A549 (cell line): ENCODE measurements at regions not wholly inside any gene's neighbourhood (a gene's known extent, or its start where the extent isn't known, plus 50 kb on each side); places are given as distances from the start of the nearest gene placed in this dataset.

Experiments
- ATAC-seq, 2 experiments: fragments of 200-7000 bp in 1 of 2; fragments of >200 bp in 1 of 2; cut with Nextera tagmentation in 1 of 2; cut with Tn5 transposase in 1 of 2; 3 replicates each; pipeline versions ENCODE4 v1.8.0 to v1.9.1; 2018 to 2020; ENCODE audit warnings: mild to moderate bottlenecking in 1 of 2, moderate library complexity in 1 of 2
- CTCF ChIA-PET: fragments of 300-600 bp; sonication (Branson Sonifier 250); formaldehyde crosslinking; extraction: SDS; loops from one replicate; lab custom pipeline; 2021; ENCODE audit warnings: antibody characterized with exemption, inconsistent platforms; lab: Yijun Ruan, JAX
- POLR2A ChIA-PET: fragments of 350-600 bp; formaldehyde crosslinking; extraction: SDS; loops from one replicate; lab custom pipeline; 2021; ENCODE audit warnings: antibody characterized with exemption, inconsistent platforms; lab: Yijun Ruan, JAX
- DNase-seq, 2 experiments: peaks; one replicate each; pipeline versions ENCODE4 v3.0.0 to v3.0.0-alpha.2; 2011 to 2016; ENCODE audit warnings: low read depth in 1 of 2, low spot score in 1 of 2
- FAIRE-seq: peaks from 2 replicates; lab custom pipeline; 2011; peaks lifted over from hg19 to GRCh38; lab: Jason Lieb, UNC
- H3K27ac ChIP-seq, 2 experiments: fragments of >200 bp; sonication (Bioruptor Twin); formaldehyde crosslinking; 3 replicates each; pipeline ENCODE4 v1.5.1; 2016 to 2017
- H3K4me1 ChIP-seq: fragments of >200 bp; sonication (Bioruptor Twin); formaldehyde crosslinking; 3 replicates; pipeline ENCODE4 v1.6.1; 2016
- H3K4me2 ChIP-seq: fragments of >200 bp; sonication (Bioruptor Twin); formaldehyde crosslinking; 3 replicates; pipeline ENCODE4 v1.6.1; 2016
- H3K4me3 ChIP-seq: fragments of >200 bp; sonication (Bioruptor Twin); formaldehyde crosslinking; 3 replicates; pipeline ENCODE4 v1.5.1; 2016
- H3K9me3 ChIP-seq: fragments of >200 bp; sonication (Bioruptor Twin); formaldehyde crosslinking; 3 replicates; pipeline ENCODE4 v1.6.1; 2016
- BCL3 ChIP-seq: fragments of >200 bp; sonication (Bioruptor Twin); formaldehyde crosslinking; IDR thresholded peaks from 3 replicates; pipeline ENCODE4 v1.6.1; 2016
- CBX2 ChIP-seq: fragments of 200-600 bp; sonication (generic); IDR thresholded peaks from 2 replicates; pipeline ENCODE4 v1.6.1; 2016; ENCODE audit warnings: low read depth, mild to moderate bottlenecking, borderline replicate concordance
- CHD4 ChIP-seq: fragments of 200-600 bp; sonication (generic); IDR thresholded peaks from 2 replicates; pipeline ENCODE4 v1.6.1; 2016; ENCODE audit warnings: antibody characterized with exemption, mild to moderate bottlenecking, borderline replicate concordance
- ELK1 ChIP-seq: fragments of 150-350 bp; IDR thresholded peaks from 2 replicates; pipeline ENCODE4 v1.6.1; 2014; ENCODE audit warnings: low read depth, mild to moderate bottlenecking, low read length
- ESRRA ChIP-seq: fragments of 150-350 bp; IDR thresholded peaks from 2 replicates; pipeline ENCODE4 v1.6.1; 2014; ENCODE audit warnings: mild to moderate bottlenecking, low read length, borderline replicate concordance
- GATA3 ChIP-seq: IDR thresholded peaks from 2 replicates; pipeline ENCODE4 v1.6.1; 2012; ENCODE audit warnings: borderline replicate concordance
- HDAC2 ChIP-seq: fragments of 200-600 bp; sonication (generic); IDR thresholded peaks from 2 replicates; pipeline ENCODE4 v1.6.1; 2016
- HOXA7 ChIP-seq: fragments of 250-450 bp; sonication (Bioruptor Pico); IDR thresholded peaks from 2 replicates; pipeline ENCODE4 v1.5.0; 2020; ENCODE audit warnings: mild to moderate bottlenecking, moderate library complexity
- MAFK ChIP-seq: fragments of 450-650 bp; IDR thresholded peaks from 2 replicates; pipeline ENCODE4 v1.6.1; 2014; ENCODE audit not compliant: partially characterized antibody
- MAX ChIP-seq: IDR thresholded peaks from 2 replicates; pipeline ENCODE4 v1.6.1; 2012
- MAZ ChIP-seq: fragments of 150-350 bp; IDR thresholded peaks from 2 replicates; pipeline ENCODE4 v1.6.1; 2014; ENCODE audit warnings: antibody characterized with exemption, low read depth, low read length, borderline replicate concordance
- NFE2L2 ChIP-seq: fragments of 150-350 bp; conservative IDR thresholded peaks from 2 replicates; pipeline ENCODE4 v1.6.1; 2014; ENCODE audit warnings: low read length
- NR3C1 ChIP-seq: fragments of >200 bp; sonication (Bioruptor Twin); formaldehyde crosslinking; IDR thresholded peaks from 3 replicates; pipeline ENCODE4 v1.6.1; 2017
- RAD21 ChIP-seq, 2 experiments: fragments of >200 bp in 1 of 2; sonication (Bioruptor Twin) in 1 of 2; formaldehyde crosslinking in 1 of 2; IDR thresholded peaks in 1 of 2; conservative IDR thresholded peaks in 1 of 2; 2 replicates in 1 of 2; 3 replicates in 1 of 2; pipeline ENCODE4 v1.6.1; 2012 to 2018; ENCODE audit warnings: inconsistent platforms in 1 of 2
- RNF2 ChIP-seq: fragments of 200-600 bp; sonication (generic); IDR thresholded peaks from 2 replicates; pipeline ENCODE4 v1.6.1; 2016; ENCODE audit warnings: low read depth, mild to moderate bottlenecking, antibody characterized with exemption, moderate library complexity, borderline replicate concordance
- SMC3 ChIP-seq: fragments of >200 bp; sonication (Bioruptor Twin); formaldehyde crosslinking; IDR thresholded peaks from 3 replicates; pipeline ENCODE4 v1.6.1; 2018; ENCODE audit warnings: inconsistent platforms
- TFCP2L1 ChIP-seq: fragments of 250-450 bp; sonication (Bioruptor Pico); IDR thresholded peaks from 2 replicates; pipeline ENCODE4 v1.5.0; 2021; ENCODE audit warnings: mild to moderate bottlenecking
- ZC3H11A ChIP-seq: fragments of 450-650 bp; IDR thresholded peaks from 2 replicates; pipeline ENCODE4 v1.6.1; 2014; ENCODE audit warnings: antibody characterized with exemption, mild to moderate bottlenecking
- ZFP36 ChIP-seq: fragments of 450-650 bp; IDR thresholded peaks from 2 replicates; pipeline ENCODE4 v1.6.1; 2014; ENCODE audit warnings: borderline replicate concordance; ENCODE audit not compliant: partially characterized antibody
- WGBS: methylation state at CpG from one replicate; pipeline ENCODE4 v1.1.6; 2017; ENCODE audit errors: missing lambda C conversion rate; 5-methylcytosine and 5-hydroxymethylcytosine counted together
- TF ChIP-seq, protein P1 (sequence below): fragments of >200 bp; sonication (Bioruptor Twin); formaldehyde crosslinking; IDR thresholded peaks from 3 replicates; pipeline ENCODE4 v1.5.1; 2016
- TF ChIP-seq, protein P2 (sequence below): fragments of >200 bp; sonication (Bioruptor Twin); formaldehyde crosslinking; IDR thresholded peaks from 2 replicates; pipeline ENCODE4 v1.6.1; 2016
- TF ChIP-seq, protein P3 (sequence below): IDR thresholded peaks from 2 replicates; pipeline ENCODE4 v1.6.1; 2012
- TF ChIP-seq, protein P4 (sequence below): fragments of 450-650 bp; IDR thresholded peaks from 2 replicates; pipeline ENCODE4 v1.6.1; 2014; ENCODE audit warnings: antibody characterized with exemption
- TF ChIP-seq, protein P5 (sequence below): fragments of 250-450 bp; sonication (Bioruptor Pico); IDR thresholded peaks from 2 replicates; pipeline ENCODE4 v1.5.0; 2021; ENCODE audit warnings: mild to moderate bottlenecking, moderate library complexity, borderline replicate concordance

- ATAC-seq, result peak; percentile 90 to 91
- Histone ChIP-seq H3K4me2 (peak overlapping the region; percentile 66), H3K4me1 (no peaks in the 10 kb centered on the region), H3K27ac (peak overlapping the region; percentile 26 to 55; a peak in 4 of 6 replicates), H3K9me3 (no peaks in the 10 kb centered on the region), H3K4me3 (peak overlapping the region; percentile 33)
- no peak for FAIRE-seq
- POLR2A ChIA-PET, result interaction anchor here (0.6 to 1.7 kb wide), 3 partner anchors 46 to 412 kb away, joined by 3 to 6 read pairs (median 6); partner anchors contain the start of gene DUSP10
- TF ChIP-seq SMC3, result peak; percentile 89
- no peak for TF ChIP-seq MAX
- no peak for TF ChIP-seq HDAC2
- TF ChIP-seq ESRRA, result no peak
- TF ChIP-seq NFE2L2, result no peak
- TF ChIP-seq, protein P1, sequence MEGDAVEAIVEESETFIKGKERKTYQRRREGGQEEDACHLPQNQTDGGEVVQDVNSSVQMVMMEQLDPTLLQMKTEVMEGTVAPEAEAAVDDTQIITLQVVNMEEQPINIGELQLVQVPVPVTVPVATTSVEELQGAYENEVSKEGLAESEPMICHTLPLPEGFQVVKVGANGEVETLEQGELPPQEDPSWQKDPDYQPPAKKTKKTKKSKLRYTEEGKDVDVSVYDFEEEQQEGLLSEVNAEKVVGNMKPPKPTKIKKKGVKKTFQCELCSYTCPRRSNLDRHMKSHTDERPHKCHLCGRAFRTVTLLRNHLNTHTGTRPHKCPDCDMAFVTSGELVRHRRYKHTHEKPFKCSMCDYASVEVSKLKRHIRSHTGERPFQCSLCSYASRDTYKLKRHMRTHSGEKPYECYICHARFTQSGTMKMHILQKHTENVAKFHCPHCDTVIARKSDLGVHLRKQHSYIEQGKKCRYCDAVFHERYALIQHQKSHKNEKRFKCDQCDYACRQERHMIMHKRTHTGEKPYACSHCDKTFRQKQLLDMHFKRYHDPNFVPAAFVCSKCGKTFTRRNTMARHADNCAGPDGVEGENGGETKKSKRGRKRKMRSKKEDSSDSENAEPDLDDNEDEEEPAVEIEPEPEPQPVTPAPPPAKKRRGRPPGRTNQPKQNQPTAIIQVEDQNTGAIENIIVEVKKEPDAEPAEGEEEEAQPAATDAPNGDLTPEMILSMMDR, result peak; percentile 68
- TF ChIP-seq, protein P2, sequence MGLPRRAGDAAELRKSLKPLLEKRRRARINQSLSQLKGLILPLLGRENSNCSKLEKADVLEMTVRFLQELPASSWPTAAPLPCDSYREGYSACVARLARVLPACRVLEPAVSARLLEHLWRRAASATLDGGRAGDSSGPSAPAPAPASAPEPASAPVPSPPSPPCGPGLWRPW, result no peak
- no peak for TF ChIP-seq MAZ
- TF ChIP-seq, protein P3, sequence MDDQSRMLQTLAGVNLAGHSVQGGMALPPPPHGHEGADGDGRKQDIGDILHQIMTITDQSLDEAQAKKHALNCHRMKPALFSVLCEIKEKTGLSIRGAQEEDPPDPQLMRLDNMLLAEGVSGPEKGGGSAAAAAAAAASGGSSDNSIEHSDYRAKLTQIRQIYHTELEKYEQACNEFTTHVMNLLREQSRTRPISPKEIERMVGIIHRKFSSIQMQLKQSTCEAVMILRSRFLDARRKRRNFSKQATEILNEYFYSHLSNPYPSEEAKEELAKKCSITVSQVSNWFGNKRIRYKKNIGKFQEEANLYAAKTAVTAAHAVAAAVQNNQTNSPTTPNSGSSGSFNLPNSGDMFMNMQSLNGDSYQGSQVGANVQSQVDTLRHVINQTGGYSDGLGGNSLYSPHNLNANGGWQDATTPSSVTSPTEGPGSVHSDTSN, result no peak
- TF ChIP-seq, protein P4, sequence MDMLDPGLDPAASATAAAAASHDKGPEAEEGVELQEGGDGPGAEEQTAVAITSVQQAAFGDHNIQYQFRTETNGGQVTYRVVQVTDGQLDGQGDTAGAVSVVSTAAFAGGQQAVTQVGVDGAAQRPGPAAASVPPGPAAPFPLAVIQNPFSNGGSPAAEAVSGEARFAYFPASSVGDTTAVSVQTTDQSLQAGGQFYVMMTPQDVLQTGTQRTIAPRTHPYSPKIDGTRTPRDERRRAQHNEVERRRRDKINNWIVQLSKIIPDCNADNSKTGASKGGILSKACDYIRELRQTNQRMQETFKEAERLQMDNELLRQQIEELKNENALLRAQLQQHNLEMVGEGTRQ, result no peak
- no peak for TF ChIP-seq ELK1
- TF ChIP-seq, protein P5, sequence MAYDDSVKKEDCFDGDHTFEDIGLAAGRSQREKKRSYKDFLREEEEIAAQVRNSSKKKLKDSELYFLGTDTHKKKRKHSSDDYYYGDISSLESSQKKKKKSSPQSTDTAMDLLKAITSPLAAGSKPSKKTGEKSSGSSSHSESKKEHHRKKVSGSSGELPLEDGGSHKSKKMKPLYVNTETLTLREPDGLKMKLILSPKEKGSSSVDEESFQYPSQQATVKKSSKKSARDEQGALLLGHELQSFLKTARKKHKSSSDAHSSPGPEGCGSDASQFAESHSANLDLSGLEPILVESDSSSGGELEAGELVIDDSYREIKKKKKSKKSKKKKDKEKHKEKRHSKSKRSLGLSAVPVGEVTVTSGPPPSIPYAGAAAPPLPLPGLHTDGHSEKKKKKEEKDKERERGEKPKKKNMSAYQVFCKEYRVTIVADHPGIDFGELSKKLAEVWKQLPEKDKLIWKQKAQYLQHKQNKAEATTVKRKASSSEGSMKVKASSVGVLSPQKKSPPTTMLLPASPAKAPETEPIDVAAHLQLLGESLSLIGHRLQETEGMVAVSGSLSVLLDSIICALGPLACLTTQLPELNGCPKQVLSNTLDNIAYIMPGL (CRISPR knock-in tag), result no peak
- TF ChIP-seq NR3C1, result no peak
- TF ChIP-seq MAFK, result no peak
- no peak for TF ChIP-seq BCL3
- TF ChIP-seq RAD21 (conservative IDR thresholded peaks at IDR 0.05 in 1 of 2, IDR thresholded peaks at IDR 0.05 in 1 of 2), result peak; percentile 69 to 79
- no peak for TF ChIP-seq RNF2
- TF ChIP-seq HOXA7 (CRISPR knock-in tag), result no peak
- no peak for TF ChIP-seq GATA3
- no peak for TF ChIP-seq CHD4
- TF ChIP-seq ZFP36, result no peak
- no peak for TF ChIP-seq ZC3H11A
- TF ChIP-seq CBX2, result no peak
- no peak for TF ChIP-seq TFCP2L1
- CTCF ChIA-PET, result interaction anchor here (0.6 to 3.5 kb wide), 33 partner anchors 8 to 1198 kb away, joined by 3 to 34 read pairs (median 3); partner anchors contain the start of gene DUSP10
- WGBS, result 9% methylated on average over 2 of the region's 2 CpGs
- peak; percentile 29 to 30 for DNase-seq
These were observed 267.3 kb upstream of the DUSP10 start for GRCh38 chr1:222009105-222009730.
